ENCODE measurements at regions not wholly inside any gene's neighbourhood (a gene's known extent, or its start where the extent isn't known, plus 50 kb on each side); places are given as distances from the start of the nearest gene placed in this dataset.

- in situ Hi-C loops (cut with MboI) (no loop called here), intact Hi-C loops (cut with micrococcal nuclease; ENCODE audit: unreplicated experiment) (no loop called here)
- no peak for DNase-seq (ENCODE audit: low read depth, low spot score)
- no peaks in the 10 kb centered on the region for H3K36me3 ChIP-seq (ENCODE audit: control insufficient read depth in 2 of 2, insufficient read depth in 2 of 2, low read length in 1 of 2)
- H3K9me3 ChIP-seq (replicated peaks; ENCODE audit: control insufficient read depth, insufficient read depth, low read length): no peaks in the 10 kb centered on the region
- BruUV-seq (replicated peaks): no TSS peak
- TF ChIP-seq RBBP5 (conservative IDR thresholded peaks at IDR 0.05) (no peak), HDAC6 (IDR thresholded peaks at IDR 0.05; ENCODE audit: unreplicated experiment) (no peak), MYB (IDR thresholded peaks at IDR 0.05; ENCODE audit: borderline replicate concordance, low read depth, low read length) (no peak), CTCF (IDR thresholded peaks at IDR 0.05 in 2 of 3, conservative IDR thresholded peaks at IDR 0.05 in 1 of 3; ENCODE audit: control insufficient read depth in 2 of 3, extremely low read depth in 1 of 3, insufficient read depth in 1 of 3, low read depth in 3 of 3, low read length in 3 of 3) (no peak), HDGF (IDR thresholded peaks at IDR 0.05) (no peak), EZH2 (IDR thresholded peaks at IDR 0.05; ENCODE audit: borderline replicate concordance, control insufficient read depth, low read depth, low read length) (no peak), ELK1 (IDR thresholded peaks at IDR 0.05; ENCODE audit: low read depth, low read length) (no peak), CHD4 (IDR thresholded peaks at IDR 0.05) (no peak), SRF (IDR thresholded peaks at IDR 0.05; ENCODE audit: low read depth in 2 of 2, low read length in 2 of 2) (no peak), SMARCA5 (IDR thresholded peaks at IDR 0.05) (no peak), BRCA1 (IDR thresholded peaks at IDR 0.05; ENCODE audit: low read depth, low read length) (no peak), RELA (IDR thresholded peaks at IDR 0.05; ENCODE audit: borderline replicate concordance, partially characterized antibody) (no peak), RFX5 (IDR thresholded peaks at IDR 0.05; ENCODE audit: low read depth, low read length) (no peak), ESRRA (IDR thresholded peaks at IDR 0.05; ENCODE audit: low read length) (no peak), NFYA (IDR thresholded peaks at IDR 0.05; ENCODE audit: borderline replicate concordance, low read depth, low read length) (no peak), KDM1A (IDR thresholded peaks at IDR 0.05; ENCODE audit: borderline replicate concordance) (no peak), ATF3 (IDR thresholded peaks at IDR 0.05; ENCODE audit: borderline replicate concordance, extremely low read depth, low read depth, low read length) (no peak)
- TF ChIP-seq, protein P1, sequence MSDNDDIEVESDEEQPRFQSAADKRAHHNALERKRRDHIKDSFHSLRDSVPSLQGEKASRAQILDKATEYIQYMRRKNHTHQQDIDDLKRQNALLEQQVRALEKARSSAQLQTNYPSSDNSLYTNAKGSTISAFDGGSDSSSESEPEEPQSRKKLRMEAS (IDR thresholded peaks at IDR 0.05; ENCODE audit: low read depth, low read length): no peak
- TF ChIP-seq, protein P2, sequence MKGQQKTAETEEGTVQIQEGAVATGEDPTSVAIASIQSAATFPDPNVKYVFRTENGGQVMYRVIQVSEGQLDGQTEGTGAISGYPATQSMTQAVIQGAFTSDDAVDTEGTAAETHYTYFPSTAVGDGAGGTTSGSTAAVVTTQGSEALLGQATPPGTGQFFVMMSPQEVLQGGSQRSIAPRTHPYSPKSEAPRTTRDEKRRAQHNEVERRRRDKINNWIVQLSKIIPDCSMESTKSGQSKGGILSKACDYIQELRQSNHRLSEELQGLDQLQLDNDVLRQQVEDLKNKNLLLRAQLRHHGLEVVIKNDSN (IDR thresholded peaks at IDR 0.05; ENCODE audit: borderline replicate concordance, extremely low read length, insufficient read depth, low read depth, low read length): no peak
- TF ChIP-seq, protein P3, sequence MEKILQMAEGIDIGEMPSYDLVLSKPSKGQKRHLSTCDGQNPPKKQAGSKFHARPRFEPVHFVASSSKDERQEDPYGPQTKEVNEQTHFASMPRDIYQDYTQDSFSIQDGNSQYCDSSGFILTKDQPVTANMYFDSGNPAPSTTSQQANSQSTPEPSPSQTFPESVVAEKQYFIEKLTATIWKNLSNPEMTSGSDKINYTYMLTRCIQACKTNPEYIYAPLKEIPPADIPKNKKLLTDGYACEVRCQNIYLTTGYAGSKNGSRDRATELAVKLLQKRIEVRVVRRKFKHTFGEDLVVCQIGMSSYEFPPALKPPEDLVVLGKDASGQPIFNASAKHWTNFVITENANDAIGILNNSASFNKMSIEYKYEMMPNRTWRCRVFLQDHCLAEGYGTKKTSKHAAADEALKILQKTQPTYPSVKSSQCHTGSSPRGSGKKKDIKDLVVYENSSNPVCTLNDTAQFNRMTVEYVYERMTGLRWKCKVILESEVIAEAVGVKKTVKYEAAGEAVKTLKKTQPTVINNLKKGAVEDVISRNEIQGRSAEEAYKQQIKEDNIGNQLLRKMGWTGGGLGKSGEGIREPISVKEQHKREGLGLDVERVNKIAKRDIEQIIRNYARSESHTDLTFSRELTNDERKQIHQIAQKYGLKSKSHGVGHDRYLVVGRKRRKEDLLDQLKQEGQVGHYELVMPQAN (conservative IDR thresholded peaks at IDR 0.05): no peak
- SMC1A ChIA-PET (ENCODE audit: uncharacterized antibody, unreplicated experiment): no interaction called here
- CTCF ChIA-PET: no interaction called here
- RAD21 ChIA-PET (ENCODE audit: unreplicated experiment): no interaction called here
- no peak overlapping the region for H2AFZ ChIP-seq (ENCODE audit: control insufficient read depth, low read depth, low read length)
- no peak for FAIRE-seq
- H4K20me1 ChIP-seq (ENCODE audit: control insufficient read depth, insufficient read depth): no peaks in the 10 kb centered on the region
- no peak overlapping the region for H3K9ac ChIP-seq (ENCODE audit: control insufficient read depth, insufficient read depth, low read length)
- H3K4me2 ChIP-seq (ENCODE audit: control insufficient read depth, insufficient read depth): no peak overlapping the region
- H3K4me1 ChIP-seq (ENCODE audit: control insufficient read depth, insufficient read depth, low read length): no peaks in the 10 kb centered on the region
- H3K27me3 ChIP-seq (replicated peaks in 1 of 2; ENCODE audit: control insufficient read depth in 2 of 2, insufficient read depth in 2 of 2, low read length in 1 of 2): no peaks in the 10 kb centered on the region
- WGBS (ENCODE audit: insufficient coverage, insufficient replicate concordance, low lambda C conversion rate, missing lambda C conversion rate): 25% methylated on average over 2 of the region's 2 CpGs
- H3K79me2 ChIP-seq (ENCODE audit: control insufficient read depth, insufficient read depth, low read length): no peaks in the 10 kb centered on the region
- no peak overlapping the region for H3K27ac ChIP-seq (ENCODE audit: control insufficient read depth, insufficient read depth)
- POLR2A ChIA-PET: no interaction called here
- ATAC-seq: no peak
- no peak overlapping the region for H3K4me3 ChIP-seq
Observed at GRCh38 chr3:101096444-101096843, 103.2 kb upstream of the ABI3BP start.

Measured in GM12878 (cell line).